ENCODE measurements at regions not wholly inside any gene's neighbourhood (a gene's known extent, or its start where the extent isn't known, plus 50 kb on each side); places are given as distances from the start of the nearest gene placed in this dataset.

- TF ChIP-seq POLR2A (IDR thresholded peaks at IDR 0.05) (no peak), EP300 (IDR thresholded peaks at IDR 0.05) (no peak), CTCF (IDR thresholded peaks at IDR 0.05) (no peak)
These were observed 1160.3 kb upstream of the TMEM132C start for GRCh38 chr12:127106697-127107096.

Measured in stomach (tissue), 4 donors.